HG03565 (cell line): ENCODE measurements at regions not wholly inside any gene's neighbourhood (a gene's known extent, or its start where the extent isn't known, plus 50 kb on each side); places are given as distances from the start of the nearest gene placed in this dataset.

Experiments used
- ATAC-seq: cut with Tn5 transposase; IDR thresholded peaks from one replicate; pipeline ENCODE4 v1.9.1; 2021; ENCODE audit warnings: mild to moderate bottlenecking, moderate library complexity; ENCODE audit not compliant: unreplicated experiment

- ATAC-seq: no peak
Measured at GRCh38 chr14:101222362-101223070, 319.0 kb upstream of the RTL1 start.

- ATAC-seq: no peak
Measured at GRCh38 chr14:101223127-101223526, 319.6 kb upstream of the RTL1 start.

DNA sequence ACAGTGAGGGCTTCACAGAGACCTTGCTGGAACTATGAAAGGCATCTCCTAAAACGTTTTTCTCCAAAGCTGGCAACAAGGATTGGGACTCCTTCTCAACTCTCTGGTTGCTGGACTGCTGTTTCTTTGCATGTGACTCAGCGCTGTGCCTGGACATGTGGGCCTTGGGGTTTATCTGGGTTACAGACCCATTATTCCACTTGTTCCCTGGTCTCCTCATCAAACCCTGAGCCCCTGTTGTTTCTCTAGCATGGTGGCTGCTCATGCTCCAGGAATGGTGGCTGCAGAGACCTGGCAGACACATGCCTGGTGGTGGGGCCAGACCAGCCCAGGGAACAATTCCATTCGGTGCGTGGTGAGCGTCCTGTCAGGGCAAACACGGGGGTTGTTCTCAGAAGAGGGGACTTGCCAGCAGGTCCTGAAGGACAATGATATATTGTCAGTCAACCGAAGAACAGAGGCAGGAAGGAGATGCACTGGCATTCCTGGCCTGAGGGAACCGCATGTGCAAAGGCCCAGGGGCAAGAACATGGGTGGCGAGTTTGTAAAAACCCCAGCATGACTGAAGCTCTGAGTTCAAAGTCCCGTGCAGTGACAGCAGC is 320.1 kb upstream of the RTL1 start:
- no peak for ATAC-seq

DNA sequence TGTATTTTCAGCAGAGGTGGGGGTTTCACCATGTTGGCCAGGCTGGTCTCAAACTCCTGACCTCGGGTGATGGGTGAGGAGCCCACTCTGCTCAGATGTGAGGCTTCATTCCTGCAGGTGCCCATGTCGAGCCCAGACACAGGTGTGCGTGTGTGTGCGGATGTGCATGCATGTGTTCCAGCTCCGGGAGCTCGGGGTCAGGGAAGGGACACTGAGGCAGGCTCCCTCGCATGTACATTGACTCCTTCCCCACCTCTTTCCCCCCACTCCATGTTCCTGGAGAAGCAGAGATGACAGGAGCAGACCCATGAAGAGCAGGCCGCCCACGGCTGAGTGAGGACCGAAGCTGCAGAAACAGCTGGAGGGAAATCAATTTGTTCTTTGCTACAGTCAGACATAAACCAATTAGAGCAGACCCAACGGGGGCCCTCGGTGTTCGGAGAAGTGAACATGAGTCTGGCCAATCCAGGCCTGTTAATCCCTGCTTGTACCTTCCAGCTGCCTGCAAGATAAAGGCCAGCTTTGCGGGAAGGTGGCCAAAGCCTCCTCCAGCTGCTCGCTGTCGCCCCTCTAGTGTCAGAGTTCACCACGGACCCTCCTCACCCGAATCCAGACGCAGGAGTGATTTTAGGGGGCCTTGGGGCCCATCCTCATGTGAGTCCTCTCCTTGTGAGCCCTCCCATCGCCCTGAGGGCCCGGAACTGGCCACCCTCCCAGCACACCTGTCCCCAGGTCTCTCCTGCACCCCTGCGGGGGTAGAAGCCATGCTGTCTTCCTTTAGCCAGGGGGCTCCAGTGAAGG is 321.0 kb upstream of the RTL1 start:
- ATAC-seq: no peak

- ATAC-seq: no peak
Measured at GRCh38 chr14:101225157-101226152, 321.9 kb upstream of the RTL1 start.

DNA sequence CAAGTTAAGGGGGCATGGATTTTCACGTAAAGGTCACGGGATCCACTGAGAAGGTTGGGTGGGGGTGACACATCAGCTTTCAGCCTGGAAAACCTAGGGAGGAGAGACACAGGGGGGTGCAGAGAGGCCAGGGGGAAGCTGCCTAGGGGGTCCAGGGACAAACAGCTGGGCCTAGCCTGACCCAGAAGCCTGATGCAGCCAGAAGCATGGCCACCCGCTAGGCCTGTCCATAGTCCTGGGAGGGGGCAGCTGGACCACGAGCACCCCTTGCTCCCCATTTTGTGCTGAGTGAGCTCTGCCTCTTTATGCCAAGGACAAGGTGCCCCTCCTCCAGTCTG is 322.7 kb upstream of the RTL1 start:
- no peak for ATAC-seq

DNA sequence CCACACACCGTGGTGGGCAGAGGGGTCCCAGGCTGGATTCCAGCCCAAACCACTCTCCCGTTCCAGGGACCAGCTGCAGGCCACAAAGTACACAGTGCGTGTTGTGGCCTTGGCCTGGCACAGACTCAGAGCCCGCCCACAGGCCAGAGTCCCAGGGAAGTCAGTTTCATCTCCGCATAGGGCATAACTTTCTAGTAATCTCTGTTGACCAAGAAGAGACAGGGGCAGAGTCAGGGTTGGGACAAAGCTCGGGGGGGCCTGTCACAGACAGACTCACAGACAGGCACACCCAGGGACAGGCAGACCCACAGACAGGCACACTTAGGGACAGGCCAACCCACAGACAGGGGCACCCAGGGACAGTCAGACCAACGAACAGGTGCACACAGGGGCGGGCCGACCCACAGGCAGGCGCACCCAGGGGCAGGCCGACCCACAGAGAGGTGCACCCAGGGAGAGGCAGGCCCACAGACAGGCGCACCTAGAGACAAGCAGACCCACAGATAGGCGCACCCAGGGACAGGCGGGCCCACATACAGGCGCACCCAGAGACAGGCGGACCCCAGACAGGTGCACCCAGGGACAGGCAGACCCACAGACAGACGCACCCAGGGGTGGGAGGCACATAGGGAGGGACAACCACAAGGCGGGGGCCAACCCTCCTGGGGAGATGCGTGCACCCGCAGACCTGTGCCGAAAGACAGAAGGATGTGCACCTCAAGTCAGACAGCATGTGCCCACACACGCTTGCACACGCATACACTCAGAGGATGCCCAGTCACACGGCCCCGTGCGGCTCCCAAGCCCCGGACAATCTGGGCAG is 323.3 kb upstream of the RTL1 start:
- ATAC-seq: no peak

GRCh38 chr14:101227611-101228594 is 324.4 kb upstream of the RTL1 start:
- ATAC-seq: no peak

GRCh38 chr14:101228949-101229541 is 325.5 kb upstream of the RTL1 start:
- ATAC-seq: no peak

- no peak for ATAC-seq
Measured at GRCh38 chr14:101229666-101230065, 326.1 kb upstream of the RTL1 start.

DNA sequence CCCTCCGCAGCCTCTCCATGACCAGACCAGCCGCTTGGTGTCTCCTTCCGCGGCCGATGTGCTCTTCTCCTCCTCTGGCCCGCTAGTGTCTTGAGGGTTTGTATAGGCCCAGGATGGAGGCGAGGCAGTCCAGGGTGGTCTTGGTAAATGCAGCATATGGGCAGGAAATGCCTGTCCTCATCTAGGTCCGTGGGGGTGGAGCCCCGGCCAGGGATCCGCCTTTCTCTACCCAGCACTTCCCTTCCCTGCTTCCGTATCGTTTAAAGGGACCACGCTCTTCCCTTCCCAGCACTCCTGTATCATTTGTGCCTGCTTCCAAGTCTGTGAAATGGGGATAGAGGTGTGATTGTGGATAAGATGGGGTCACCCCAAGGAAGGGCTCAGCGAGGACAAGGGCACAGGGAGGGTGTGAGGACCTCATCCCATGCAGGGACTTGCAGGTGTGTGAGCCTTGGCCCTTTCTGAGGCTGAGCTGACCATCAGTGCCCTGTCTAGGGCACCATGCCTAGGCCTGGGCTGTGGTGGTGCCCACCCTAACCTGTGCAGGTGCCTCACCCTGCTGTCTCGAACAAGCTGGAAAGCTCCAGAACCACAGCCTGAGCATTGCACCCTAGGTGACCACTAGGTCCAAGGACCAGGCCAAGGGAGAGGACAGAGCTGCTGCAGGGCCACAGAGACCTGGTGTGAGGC is 326.8 kb upstream of the RTL1 start:
- no peak for ATAC-seq

DNA sequence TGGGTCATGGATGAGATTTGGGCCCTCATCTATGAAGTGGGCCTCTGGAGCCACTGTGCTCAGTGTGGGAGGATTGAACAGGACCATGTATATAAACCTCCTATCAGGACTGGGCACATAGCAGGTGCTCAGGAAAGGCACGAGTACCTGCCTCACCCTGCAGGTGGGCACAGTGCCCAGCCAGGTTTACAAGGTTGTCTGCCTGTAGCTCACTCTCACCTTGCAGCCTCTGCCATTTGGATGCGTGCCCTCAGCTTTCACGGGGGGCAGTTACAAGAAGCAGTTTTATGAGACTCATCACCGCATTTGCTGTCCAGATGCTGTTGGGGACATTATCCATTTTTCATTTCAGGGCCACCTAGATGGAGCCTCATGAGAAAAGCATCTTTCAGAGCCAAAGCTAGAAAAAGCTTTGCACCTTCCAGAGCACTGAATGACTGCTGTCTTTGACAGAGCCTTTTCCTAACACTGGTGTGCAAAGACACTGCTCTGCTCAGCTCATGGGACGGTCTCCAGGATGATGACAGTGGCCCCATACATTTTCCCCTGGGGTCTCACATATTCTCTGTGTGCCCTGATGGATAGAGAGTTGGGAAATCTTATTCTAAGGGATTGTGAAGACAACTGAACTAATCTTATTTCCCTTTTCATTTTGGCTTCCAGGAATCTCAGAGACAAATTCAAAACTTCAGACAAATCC is 327.5 kb upstream of the RTL1 start:
- no peak for ATAC-seq

DNA sequence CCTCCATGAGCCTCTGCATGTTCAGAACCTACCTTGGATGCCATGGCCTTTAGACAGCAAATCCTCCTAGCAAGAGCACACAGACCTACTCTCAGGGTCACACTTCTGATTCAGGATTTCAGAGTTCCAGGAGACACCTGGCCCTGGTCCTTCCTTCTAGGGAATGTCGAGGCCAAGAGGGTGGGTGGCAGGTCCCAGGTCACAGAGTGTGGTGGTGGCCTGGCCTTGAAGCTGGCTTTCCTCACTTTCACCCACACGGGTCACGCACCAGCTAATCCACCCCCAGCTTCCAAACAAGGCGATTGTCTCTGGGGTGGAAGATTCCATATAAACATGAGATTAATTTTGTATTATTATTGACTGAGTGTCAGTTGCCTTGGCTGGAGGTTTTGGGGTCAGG is 328.3 kb upstream of the RTL1 start:
- no peak for ATAC-seq

DNA sequence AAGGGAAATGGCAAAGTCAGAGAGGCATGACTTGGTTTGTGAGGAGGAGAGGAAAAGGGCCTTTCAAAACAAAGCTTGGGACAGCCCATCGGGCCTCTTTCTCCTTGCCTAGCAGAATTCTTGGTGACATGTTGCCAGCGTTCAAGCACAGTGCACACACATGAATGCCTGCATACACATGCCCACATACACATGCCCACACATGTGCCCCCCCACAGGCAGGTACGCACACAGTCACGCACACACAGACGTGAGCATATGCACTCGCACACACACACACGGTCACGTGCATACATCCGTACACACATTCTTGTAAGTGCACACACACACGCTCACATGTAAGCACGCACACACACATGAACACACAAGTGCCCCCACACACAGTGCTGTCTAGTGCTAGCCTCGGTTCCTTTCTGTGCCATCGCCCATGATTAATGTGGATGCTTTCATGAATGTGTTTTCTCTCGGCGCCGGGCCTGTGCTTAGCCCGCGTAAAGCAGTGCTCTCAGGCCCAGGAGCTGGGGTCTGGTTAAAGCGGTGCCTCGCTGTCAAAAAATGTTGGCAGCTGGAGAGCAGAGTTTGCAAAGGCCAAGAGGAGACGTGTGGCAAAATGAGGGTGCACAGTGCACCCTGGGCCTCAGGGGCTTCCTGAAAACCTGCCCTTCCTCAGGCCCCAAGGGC is 328.8 kb upstream of the DIO3 start:
- no peak for ATAC-seq

- no peak for ATAC-seq
Measured at GRCh38 chr14:101233021-101233366, 328.3 kb upstream of the DIO3 start.

GRCh38 chr14:101233391-101233790 is 327.9 kb upstream of the DIO3 start:
- ATAC-seq: no peak

DNA sequence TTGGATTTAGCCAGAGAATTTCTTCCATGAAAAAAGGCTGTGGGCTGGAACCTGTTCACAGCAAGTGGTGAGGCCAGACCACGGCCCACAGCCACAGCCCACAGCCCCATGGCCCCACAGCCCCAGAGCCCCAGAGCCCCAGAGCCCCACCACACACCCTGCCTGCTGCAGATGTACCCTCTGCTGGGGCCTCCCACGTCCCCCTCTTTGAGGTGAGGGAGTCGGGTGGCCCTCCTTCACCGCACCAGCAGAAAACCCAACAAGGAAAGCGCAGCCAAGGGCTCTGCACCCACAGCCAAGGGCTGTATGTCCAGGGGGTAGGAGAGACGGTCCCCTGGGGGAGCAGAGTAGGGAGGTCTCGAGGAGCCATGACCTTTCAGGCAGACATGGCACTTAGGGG is 327.5 kb upstream of the DIO3 start:
- ATAC-seq: no peak
